ENCODE measurements at regions not wholly inside any gene's neighbourhood (a gene's known extent, or its start where the extent isn't known, plus 50 kb on each side); places are given as distances from the start of the nearest gene placed in this dataset.

DNA sequence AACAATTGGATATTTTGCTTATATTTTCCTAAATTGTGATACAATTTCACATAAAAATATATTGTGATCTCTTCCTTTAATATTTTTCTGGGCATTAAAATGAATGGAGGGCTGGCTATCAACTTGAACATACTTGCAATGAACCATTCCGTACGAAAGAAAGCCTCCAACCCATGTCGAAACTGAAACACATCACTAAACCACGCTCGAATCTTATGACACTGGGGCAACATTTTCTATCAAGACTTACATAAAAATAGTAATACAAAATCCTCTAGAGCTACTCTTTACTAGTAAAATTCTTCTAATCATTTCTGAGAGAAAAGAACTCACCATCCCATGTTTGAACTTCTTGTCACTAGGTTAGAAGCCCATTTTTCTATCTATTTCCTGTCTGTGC lies 132.8 kb upstream of the DOK6 start:
- CTCF ChIA-PET, result no interaction called here

DNA sequence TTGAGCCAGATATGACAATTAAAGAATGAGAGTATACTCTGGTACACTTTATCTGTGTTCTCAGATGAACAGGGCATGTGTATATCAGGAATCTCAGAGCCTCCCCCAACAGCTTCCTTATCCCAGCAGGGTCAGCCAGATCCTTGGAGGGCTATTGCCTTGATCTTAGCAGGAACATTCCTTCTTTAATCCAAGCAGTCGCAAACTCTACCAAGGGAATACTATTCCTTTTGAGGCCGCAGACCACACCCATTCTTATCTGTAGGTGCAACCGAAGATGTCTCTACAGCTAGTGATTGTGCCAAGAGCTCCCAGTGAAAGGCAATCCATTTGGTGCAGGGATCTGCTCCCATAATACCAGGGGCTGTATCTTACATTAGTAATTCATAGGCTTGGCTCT lies 118.3 kb upstream of the DOK6 start:
- Mint-ChIP-seq H3K4me3 (no peak overlapping the region), H3K4me1 (ENCODE audit: low read depth) (no peaks in the 10 kb centered on the region), H3K9me3 (no peaks in the 10 kb centered on the region), H3K36me3 (ENCODE audit: low read depth) (no peaks in the 10 kb centered on the region), H3K27ac (no peak overlapping the region), H3K27me3 (ENCODE audit: low read depth) (peaks cover 4% of the 10 kb centered on the region)
- no peak for DNase-seq
- intact Hi-C loops (cut with micrococcal nuclease), result no loop called here
- CTCF ChIA-PET, result no interaction called here

More for the DNA sequence above, 132.8 kb upstream of the DOK6 start:
- no peaks in the 10 kb centered on the region for H3K4me1 Mint-ChIP-seq (ENCODE audit: low read depth)
- no peak overlapping the region for H3K4me3 Mint-ChIP-seq
- H3K27me3 Mint-ChIP-seq (ENCODE audit: low read depth), result no peaks in the 10 kb centered on the region
- no peak overlapping the region for H3K27ac Mint-ChIP-seq
- H3K9me3 Mint-ChIP-seq, result peaks cover 8% of the 10 kb centered on the region
- intact Hi-C loops (cut with micrococcal nuclease), result no loop called here
- no peak for DNase-seq
- no peaks in the 10 kb centered on the region for H3K36me3 Mint-ChIP-seq (ENCODE audit: low read depth)

DNA sequence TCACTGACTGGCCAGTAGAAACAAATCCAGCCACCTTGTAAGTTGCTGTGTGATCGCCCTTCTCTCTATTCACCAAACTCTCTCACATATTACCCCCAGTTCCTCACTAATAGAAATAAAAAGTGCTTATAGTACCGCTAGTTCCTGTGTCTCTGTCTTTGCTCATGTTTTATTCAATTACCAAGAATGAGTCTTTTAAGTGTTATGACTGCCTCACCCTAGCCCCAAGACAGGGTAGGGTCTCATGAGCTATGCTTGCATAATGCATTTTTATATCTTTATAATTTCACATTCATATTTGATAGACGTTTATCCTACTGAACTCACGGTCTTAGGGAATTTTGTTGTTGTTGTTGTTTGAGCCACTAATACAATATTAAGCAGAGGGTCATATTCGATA lies 109.6 kb upstream of the DOK6 start:
- Mint-ChIP-seq H3K27ac (no peak overlapping the region), H3K36me3 (ENCODE audit: low read depth) (no peaks in the 10 kb centered on the region), H3K27me3 (ENCODE audit: low read depth) (no peaks in the 10 kb centered on the region), H3K4me3 (no peak overlapping the region), H3K4me1 (ENCODE audit: low read depth) (no peaks in the 10 kb centered on the region), H3K9me3 (no peaks in the 10 kb centered on the region)
- no peak for DNase-seq
- intact Hi-C loops (cut with micrococcal nuclease), result no loop called here
- CTCF ChIA-PET, result interaction anchor here (0.6 kb wide), 1 partner anchor 8 kb away, joined by 8 read pairs; no protein-coding TSS in a partner anchor

DNA sequence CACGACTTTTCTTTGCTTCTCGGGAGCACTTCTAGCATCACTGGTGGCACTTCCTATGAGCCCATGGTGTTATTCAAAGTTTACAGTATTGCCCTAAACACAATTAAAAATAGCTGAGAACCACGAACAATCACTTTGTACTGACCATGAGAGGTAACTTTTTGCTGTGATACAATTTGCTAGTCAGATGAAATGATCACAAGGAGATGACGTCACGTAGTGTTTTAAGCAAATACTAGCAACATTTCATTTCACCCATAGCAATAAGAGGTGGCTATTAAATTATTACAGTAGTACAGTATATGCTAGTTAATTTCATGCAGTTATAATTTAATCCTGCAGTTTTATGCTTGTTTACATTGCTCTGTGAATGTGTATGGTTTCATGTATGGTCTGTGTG lies 108.9 kb upstream of the DOK6 start:
- no peak overlapping the region for H3K4me3 Mint-ChIP-seq
- no peak overlapping the region for H3K27ac Mint-ChIP-seq
- intact Hi-C loops (cut with micrococcal nuclease), result no loop called here
- H3K4me1 Mint-ChIP-seq (ENCODE audit: low read depth), result no peaks in the 10 kb centered on the region
- H3K9me3 Mint-ChIP-seq, result no peaks in the 10 kb centered on the region
- H3K36me3 Mint-ChIP-seq (ENCODE audit: low read depth), result no peaks in the 10 kb centered on the region
- no peak for DNase-seq
- CTCF ChIA-PET, result no interaction called here
- H3K27me3 Mint-ChIP-seq (ENCODE audit: low read depth), result no peaks in the 10 kb centered on the region

DNA sequence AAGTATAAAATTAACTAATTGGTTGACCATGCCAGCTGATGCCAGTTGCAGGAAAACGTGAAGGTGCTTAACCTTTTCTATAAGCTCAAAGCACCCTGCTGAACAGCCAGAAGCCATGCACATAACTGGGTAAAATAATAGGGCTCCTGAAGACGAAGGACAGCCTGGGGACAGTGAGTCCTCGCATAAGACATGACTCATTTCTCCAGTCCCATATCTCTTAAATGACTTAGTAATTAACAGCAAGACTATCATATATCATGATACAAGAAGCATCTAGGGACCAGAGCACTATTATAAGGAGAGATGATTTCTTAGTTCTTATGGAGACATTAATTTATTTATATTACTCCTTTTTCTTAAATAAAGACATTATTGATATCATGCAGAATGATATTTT lies 100.5 kb upstream of the DOK6 start:
- CTCF ChIA-PET, result no interaction called here
- Mint-ChIP-seq H3K4me3 (no peak overlapping the region), H3K27me3 (ENCODE audit: low read depth) (no peaks in the 10 kb centered on the region), H3K9me3 (peaks cover 5% of the 10 kb centered on the region), H3K27ac (no peak overlapping the region), H3K4me1 (ENCODE audit: low read depth) (no peaks in the 10 kb centered on the region), H3K36me3 (ENCODE audit: low read depth) (no peaks in the 10 kb centered on the region)
- DNase-seq, result no peak
- intact Hi-C loops (cut with micrococcal nuclease), result no loop called here

DNA sequence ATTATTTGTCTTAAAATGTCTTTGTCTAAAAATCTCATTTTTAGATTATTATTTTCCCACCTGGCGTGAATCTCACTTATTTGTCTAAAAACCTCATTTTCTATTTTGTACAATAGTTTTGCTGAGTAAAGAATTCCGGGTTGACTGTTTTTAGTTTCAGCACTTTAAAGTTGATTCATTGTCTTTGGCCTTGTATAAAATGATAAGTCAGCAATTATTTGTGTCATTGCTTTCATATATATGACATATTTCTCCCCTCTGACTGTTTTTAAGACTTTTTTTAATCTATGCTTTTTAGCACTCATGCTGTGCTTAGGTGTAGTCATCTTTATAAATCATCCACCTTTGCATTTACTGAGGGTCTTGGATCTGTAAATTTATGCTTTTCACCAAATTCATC lies 92.1 kb upstream of the DOK6 start:
- H3K27ac Mint-ChIP-seq, result no peak overlapping the region
- no peak overlapping the region for H3K4me3 Mint-ChIP-seq
- H3K4me1 Mint-ChIP-seq (ENCODE audit: low read depth), result no peaks in the 10 kb centered on the region
- no peak for DNase-seq
- intact Hi-C loops (cut with micrococcal nuclease), result no loop called here
- H3K36me3 Mint-ChIP-seq (ENCODE audit: low read depth), result no peaks in the 10 kb centered on the region
- H3K27me3 Mint-ChIP-seq (ENCODE audit: low read depth), result no peaks in the 10 kb centered on the region
- no peaks in the 10 kb centered on the region for H3K9me3 Mint-ChIP-seq
- CTCF ChIA-PET, result no interaction called here

DNA sequence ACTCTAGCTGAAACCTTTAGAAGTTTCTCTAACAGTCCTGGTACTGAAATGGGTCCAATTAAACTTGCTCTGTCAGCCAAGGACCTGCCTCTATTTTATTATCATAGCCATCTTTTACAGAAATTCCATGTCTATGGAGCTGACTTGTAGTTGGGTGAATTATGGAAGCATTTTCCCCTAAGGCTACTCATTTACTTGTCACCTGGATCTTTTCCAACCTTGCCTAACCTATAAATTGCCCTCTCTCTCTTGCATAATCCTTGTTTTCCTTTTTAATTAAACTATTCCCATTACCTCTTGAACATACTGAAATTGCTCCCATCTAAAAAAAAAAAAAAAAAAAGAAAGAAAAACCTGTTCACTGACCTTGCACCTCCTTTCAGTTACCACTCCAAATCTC lies 74.6 kb upstream of the DOK6 start:
- H3K9me3 Mint-ChIP-seq, result peaks cover 3% of the 10 kb centered on the region
- no peak overlapping the region for H3K4me3 Mint-ChIP-seq
- no peak for DNase-seq
- intact Hi-C loops (cut with micrococcal nuclease), result no loop called here
- H3K4me1 Mint-ChIP-seq (ENCODE audit: low read depth), result no peaks in the 10 kb centered on the region
- H3K27ac Mint-ChIP-seq, result no peak overlapping the region
- H3K36me3 Mint-ChIP-seq (ENCODE audit: low read depth), result no peaks in the 10 kb centered on the region
- H3K27me3 Mint-ChIP-seq (ENCODE audit: low read depth), result peaks cover 3% of the 10 kb centered on the region
- CTCF ChIA-PET, result no interaction called here

DNA sequence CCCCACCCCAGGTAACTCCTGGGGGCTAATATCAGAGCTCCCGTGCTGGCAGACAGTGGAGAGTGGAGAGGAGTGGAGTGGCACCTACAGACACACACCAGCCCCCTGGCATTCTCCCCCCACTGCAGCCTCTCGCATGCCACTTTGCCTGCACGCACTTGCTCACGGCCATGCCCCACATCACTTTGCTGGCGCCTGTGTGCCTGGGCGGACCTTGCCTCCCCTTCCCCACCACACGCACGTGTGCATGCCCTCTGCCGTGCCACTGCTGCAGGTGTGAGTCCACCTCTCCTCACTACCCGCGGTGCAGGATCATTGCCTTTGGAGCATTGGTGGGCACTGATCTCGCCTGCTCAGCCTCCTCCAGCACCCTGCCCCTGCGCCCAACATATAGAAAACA lies 72.6 kb upstream of the DOK6 start:
- no peak overlapping the region for H3K27ac Mint-ChIP-seq
- no peak for DNase-seq
- CTCF ChIA-PET, result no interaction called here
- H3K27me3 Mint-ChIP-seq (ENCODE audit: low read depth), result peaks cover 3% of the 10 kb centered on the region
- intact Hi-C loops (cut with micrococcal nuclease), result no loop called here
- H3K36me3 Mint-ChIP-seq (ENCODE audit: low read depth), result no peaks in the 10 kb centered on the region
- no peak overlapping the region for H3K4me3 Mint-ChIP-seq
- H3K4me1 Mint-ChIP-seq (ENCODE audit: low read depth), result no peaks in the 10 kb centered on the region
- H3K9me3 Mint-ChIP-seq, result peaks cover 3% of the 10 kb centered on the region

DNA sequence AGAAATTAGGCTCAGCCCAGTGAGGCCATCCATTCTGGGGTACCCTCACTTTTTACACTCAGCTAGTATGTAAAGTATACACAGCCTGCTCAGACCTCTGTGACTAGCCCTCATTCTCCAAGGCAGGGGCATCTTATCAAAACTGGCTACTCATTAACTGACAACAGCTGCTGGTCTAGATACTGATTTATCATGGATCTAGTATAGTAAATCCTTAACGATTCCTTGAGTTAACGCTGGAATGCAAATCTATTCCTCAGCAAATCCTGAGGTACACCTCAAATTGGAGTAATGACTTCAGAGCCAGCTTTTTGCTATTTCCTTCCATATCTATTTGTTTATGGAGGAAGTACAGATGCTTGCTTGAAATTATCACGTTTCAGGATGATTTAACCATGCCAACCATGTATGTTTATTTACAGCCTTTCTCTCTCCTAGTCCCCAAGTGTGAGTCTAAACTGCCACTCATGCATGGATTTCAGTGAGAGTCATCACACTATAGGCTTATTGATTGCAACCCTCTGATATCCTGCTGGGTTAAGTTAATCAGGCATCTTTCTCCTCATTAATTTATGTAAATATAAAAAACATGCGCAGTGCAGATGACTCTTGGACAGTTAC lies 70.2 kb upstream of the DOK6 start:
- intact Hi-C loops (cut with micrococcal nuclease), result no loop called here
- Mint-ChIP-seq H3K36me3 (ENCODE audit: low read depth) (no peaks in the 10 kb centered on the region), H3K4me1 (ENCODE audit: low read depth) (no peaks in the 10 kb centered on the region), H3K9me3 (peaks cover 3% of the 10 kb centered on the region), H3K27ac (no peak overlapping the region), H3K4me3 (no peak overlapping the region), H3K27me3 (ENCODE audit: low read depth) (peaks cover 3% of the 10 kb centered on the region)
- CTCF ChIA-PET, result interaction anchor here (0.6 kb wide), 1 partner anchor 13 kb away, joined by 5 read pairs; no protein-coding TSS in a partner anchor
- no peak for DNase-seq

DNA sequence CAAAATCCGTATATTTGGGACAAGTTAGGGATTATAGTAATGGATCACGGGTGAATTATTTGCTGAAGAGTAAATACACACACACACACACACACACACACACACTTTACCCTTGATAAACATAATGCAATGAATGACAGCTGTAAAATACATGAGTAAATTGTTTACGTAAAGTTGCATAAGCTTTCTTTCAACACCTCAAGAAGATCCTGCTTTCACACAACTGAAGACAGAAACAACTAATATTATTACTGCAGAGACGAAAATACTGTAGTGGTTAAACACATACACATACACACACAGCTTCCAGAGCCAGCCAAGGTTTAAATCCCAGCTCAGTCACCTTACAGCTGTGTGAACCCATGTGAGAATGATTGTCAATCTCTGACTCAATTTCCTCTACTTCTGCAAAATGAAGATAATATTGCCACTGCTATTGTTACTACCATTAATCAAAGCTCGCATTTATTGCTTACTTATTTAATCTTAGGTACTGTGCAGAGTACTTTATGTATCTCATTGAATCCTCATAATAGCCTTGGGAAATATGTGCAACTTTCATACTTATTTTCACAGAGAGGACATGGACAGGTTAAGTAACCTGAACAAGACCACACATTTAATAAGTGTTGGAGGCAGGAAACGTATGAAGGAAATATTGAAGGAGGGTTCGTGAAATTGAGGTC lies 50.6 kb upstream of the DOK6 start:
- CTCF ChIA-PET, result no interaction called here
- no peak for DNase-seq
- Mint-ChIP-seq H3K4me3 (no peak overlapping the region), H3K27me3 (ENCODE audit: low read depth) (peaks cover 4% of the 10 kb centered on the region), H3K27ac (no peak overlapping the region), H3K9me3 (no peaks in the 10 kb centered on the region), H3K36me3 (ENCODE audit: low read depth) (no peaks in the 10 kb centered on the region), H3K4me1 (ENCODE audit: low read depth) (no peaks in the 10 kb centered on the region)
- intact Hi-C loops (cut with micrococcal nuclease), result no loop called here
